ENCODE measurements at regions not wholly inside any gene's neighbourhood (a gene's known extent, or its start where the extent isn't known, plus 50 kb on each side); places are given as distances from the start of the nearest gene placed in this dataset.
A peak's percentile ranks its signal among the peaks of the same experiment; 100 is the strongest.

DNA sequence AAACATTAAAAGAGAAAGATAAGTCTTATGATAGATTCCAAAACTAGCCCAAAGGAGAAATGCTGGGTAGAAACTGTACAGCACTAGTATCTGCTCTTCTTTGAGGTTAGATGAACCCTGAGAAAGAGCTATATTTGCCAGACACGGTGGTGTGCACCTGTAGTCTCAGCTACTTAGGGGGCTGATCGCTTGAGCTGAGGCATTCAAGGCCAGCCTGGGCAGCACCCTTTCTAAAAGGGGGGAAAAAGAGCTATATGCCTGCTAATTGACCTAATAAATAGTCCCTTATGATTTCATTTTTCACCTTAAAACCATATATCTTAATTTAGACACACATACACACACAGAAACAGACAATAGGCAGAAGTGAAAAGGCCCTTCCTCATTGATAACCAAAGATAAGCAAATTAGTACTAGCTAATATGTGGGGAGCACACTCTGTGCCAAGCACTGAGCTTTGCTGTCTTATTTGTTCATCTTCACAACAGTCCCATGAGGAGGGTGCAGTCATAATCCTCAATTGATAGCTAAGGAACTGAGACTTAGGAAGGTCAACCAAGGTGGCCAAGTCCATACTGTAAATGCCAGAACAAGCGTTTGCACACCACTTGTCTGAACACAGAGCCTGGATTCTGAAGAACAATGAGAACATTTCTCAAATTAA is 56.6 kb upstream of the NLK start:
- no peak overlapping the region for H2AFZ ChIP-seq (ENCODE audit: low read length)
- peak overlapping the region in 1 of 3 experiments; percentile 18; a peak in 1 of 7 replicates for H3K27ac Mint-ChIP-seq
- no CpG with 5 or more reads among the region's 3 CpGs for WGBS (ENCODE audit: extremely low coverage, insufficient read length, low lambda C conversion rate)

More for the DNA sequence above, 56.6 kb upstream of the NLK start:
- Histone ChIP-seq H3K9ac (ENCODE audit: extremely low read depth, insufficient read length, low read length) (no peak overlapping the region), H3K79me2 (ENCODE audit: insufficient read depth, low read length) (no peaks in the 10 kb centered on the region), H2BK20ac (ENCODE audit: low read depth, low read length, poor library complexity, severe bottlenecking) (no peak overlapping the region), H2AK5ac (ENCODE audit: insufficient read length, low read length) (no peak overlapping the region), H3K27me3 (ENCODE audit: insufficient read depth, low read length) (no peaks in the 10 kb centered on the region), H3K4me2 (ENCODE audit: insufficient read depth, insufficient read length, low read length) (no peak overlapping the region), H3K18ac (ENCODE audit: insufficient read length, low read depth, low read length) (no peak overlapping the region), H2BK12ac (ENCODE audit: insufficient read length, low read depth, low read length) (no peak overlapping the region), H3T11ph (ENCODE audit: low read length) (no peak overlapping the region), H2BK120ac (ENCODE audit: low read depth, low read length, poor library complexity, severe bottlenecking) (no peak overlapping the region), H3K4me1 (ENCODE audit: insufficient read depth, low read length) (no peaks in the 10 kb centered on the region), H3K14ac (ENCODE audit: insufficient read depth, low read length) (no peak overlapping the region), H4K8ac (replicated peaks; ENCODE audit: insufficient read length, low read depth, low read length) (no peak overlapping the region), H3K23ac (ENCODE audit: insufficient read length, low read depth, low read length) (no peak overlapping the region), H4K20me1 (ENCODE audit: control insufficient read depth, insufficient read depth, insufficient read length) (no peaks in the 10 kb centered on the region), H2BK15ac (ENCODE audit: low read depth, low read length) (no peak overlapping the region), H4K5ac (ENCODE audit: insufficient read length, low read depth, low read length) (no peak overlapping the region), H3K56ac (ENCODE audit: insufficient read length, low read depth, low read length) (no peak overlapping the region), H3K23me2 (ENCODE audit: insufficient read length, low read depth, low read length, poor library complexity, severe bottlenecking) (no peaks in the 10 kb centered on the region), H2BK5ac (ENCODE audit: insufficient read length, low read length) (no peak overlapping the region), H3K79me1 (ENCODE audit: insufficient read depth, low read depth, low read length, poor library complexity, severe bottlenecking) (no peaks in the 10 kb centered on the region), H3K27ac (ENCODE audit: insufficient read length, low read depth, low read length) (no peak overlapping the region), H3K9me3 (ENCODE audit: control insufficient read depth, low read depth, low read length) (no peaks in the 10 kb centered on the region), H4K91ac (ENCODE audit: insufficient read length, low read depth, low read length) (no peak overlapping the region), H3K4ac (ENCODE audit: low read depth, low read length) (no peak overlapping the region)
- DNase-seq, result no peak
- TF ChIP-seq, protein P1, sequence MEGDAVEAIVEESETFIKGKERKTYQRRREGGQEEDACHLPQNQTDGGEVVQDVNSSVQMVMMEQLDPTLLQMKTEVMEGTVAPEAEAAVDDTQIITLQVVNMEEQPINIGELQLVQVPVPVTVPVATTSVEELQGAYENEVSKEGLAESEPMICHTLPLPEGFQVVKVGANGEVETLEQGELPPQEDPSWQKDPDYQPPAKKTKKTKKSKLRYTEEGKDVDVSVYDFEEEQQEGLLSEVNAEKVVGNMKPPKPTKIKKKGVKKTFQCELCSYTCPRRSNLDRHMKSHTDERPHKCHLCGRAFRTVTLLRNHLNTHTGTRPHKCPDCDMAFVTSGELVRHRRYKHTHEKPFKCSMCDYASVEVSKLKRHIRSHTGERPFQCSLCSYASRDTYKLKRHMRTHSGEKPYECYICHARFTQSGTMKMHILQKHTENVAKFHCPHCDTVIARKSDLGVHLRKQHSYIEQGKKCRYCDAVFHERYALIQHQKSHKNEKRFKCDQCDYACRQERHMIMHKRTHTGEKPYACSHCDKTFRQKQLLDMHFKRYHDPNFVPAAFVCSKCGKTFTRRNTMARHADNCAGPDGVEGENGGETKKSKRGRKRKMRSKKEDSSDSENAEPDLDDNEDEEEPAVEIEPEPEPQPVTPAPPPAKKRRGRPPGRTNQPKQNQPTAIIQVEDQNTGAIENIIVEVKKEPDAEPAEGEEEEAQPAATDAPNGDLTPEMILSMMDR (conservative IDR thresholded peaks at IDR 0.05), result no peak
- Mint-ChIP-seq H3K9me3 (peaks cover 0 to 3% of the 10 kb centered on the region in 2 experiments; a peak in 1 of 5 replicates), H3K27me3 (ENCODE audit: low read depth) (peaks cover 7% of the 10 kb centered on the region), H3K4me3 (no peak overlapping the region), H3K36me3 (ENCODE audit: insufficient read depth in 1 of 3, low read depth in 3 of 3) (no peaks in the 10 kb centered on the region), H3K4me1 (peaks cover 14% of the 10 kb centered on the region in 2 experiments)

Data from H9 (cell line).